ENCODE measurements at regions not wholly inside any gene's neighbourhood (a gene's known extent, or its start where the extent isn't known, plus 50 kb on each side); places are given as distances from the start of the nearest gene placed in this dataset.

- no peak for TF ChIP-seq CTCF (conservative IDR thresholded peaks at IDR 0.05 in 1 of 2, IDR thresholded peaks at IDR 0.05 in 1 of 2; ENCODE audit: extremely low read depth in 1 of 2, insufficient read depth in 1 of 2, low read depth in 1 of 2, low read length in 2 of 2)
- no peak for TF ChIP-seq EZH2 (IDR thresholded peaks at IDR 0.05; ENCODE audit: borderline replicate concordance, low read length)
Measured at GRCh38 chr17:45575126-45575885, 84.8 kb upstream of the PLEKHM1 start.

All from mammary epithelial cell (primary cell).